H1 (cell line): ENCODE measurements at regions not wholly inside any gene's neighbourhood (a gene's known extent, or its start where the extent isn't known, plus 50 kb on each side); places are given as distances from the start of the nearest gene placed in this dataset.

Experiments
- CTCF ChIA-PET: fragments of 300-600 bp; sonication (Branson Sonifier 250); formaldehyde crosslinking; loops from one replicate; lab custom pipeline; 2021; ENCODE audit not compliant: partially characterized antibody; lab: Charles Lee
- POLR2A ChIA-PET: fragments of 300-600 bp; sonication (Branson Sonifier 250); formaldehyde crosslinking; loops from one replicate; lab custom pipeline; 2021; ENCODE audit warnings: inconsistent platforms; ENCODE audit not compliant: partially characterized antibody; lab: Charles Lee
- DNase-seq, 2 experiments: peaks; one replicate each; pipeline versions ENCODE4 v3.0.0 to v3.0.0-alpha.2; 2010 to 2022; ENCODE audit warnings: low spot score in 2 of 2, low read depth in 1 of 2, mixed read lengths in 1 of 2
- FAIRE-seq: peaks from 2 replicates; lab custom pipeline; 2011; peaks lifted over from hg19 to GRCh38; lab: Jason Lieb, UNC
- H2AFZ ChIP-seq: 2 replicates; pipeline ENCODE4 v1.8.1; 2012; ENCODE audit warnings: low read length, inconsistent platforms
- H2AK5ac ChIP-seq: 2 replicates; pipeline ENCODE4 v1.6.1; 2013; ENCODE audit warnings: low read depth, low read length
- H2BK120ac ChIP-seq: replicated peaks from 2 replicates; pipeline ENCODE3; 2013; ENCODE audit warnings: low read depth, low read length, inconsistent platforms
- H2BK12ac ChIP-seq: 2 replicates; pipeline ENCODE4 v1.6.1; 2013; ENCODE audit warnings: low read depth, low read length
- H2BK15ac ChIP-seq: 2 replicates; pipeline ENCODE4 v1.6.1; 2013; ENCODE audit warnings: low read length
- H2BK20ac ChIP-seq: 2 replicates; pipeline ENCODE4 v1.6.1; 2013; ENCODE audit warnings: low read length
- H2BK5ac ChIP-seq: 2 replicates; pipeline ENCODE4 v1.6.1; 2013; ENCODE audit warnings: low read depth, low read length
- H3K14ac ChIP-seq: 2 replicates; pipeline ENCODE4 v1.6.1; 2013; ENCODE audit warnings: inconsistent platforms; ENCODE audit not compliant: insufficient read length
- H3K18ac ChIP-seq: 2 replicates; pipeline ENCODE4 v1.6.1; 2013; ENCODE audit warnings: low read length; ENCODE audit errors: extremely low read depth
- H3K23ac ChIP-seq: 2 replicates; pipeline ENCODE4 v1.6.1; 2013; ENCODE audit warnings: inconsistent platforms; ENCODE audit not compliant: insufficient read length
- H3K23me2 ChIP-seq: 2 replicates; pipeline ENCODE4 v1.6.1; 2013; ENCODE audit warnings: low read depth, low read length
- H3K27ac ChIP-seq: 2 replicates; pipeline ENCODE4 v1.6.1; 2011; ENCODE audit warnings: low read depth, low read length, inconsistent platforms
- H3K27me3 ChIP-seq, 4 experiments: replicated peaks in 1 of 4; 1 replicate in 1 of 4; 2 replicates in 3 of 4; pipeline versions ENCODE4 v1.6.1 to v1.8.1; 2011 to 2013; ENCODE audit warnings: low read length in 3 of 4, mild to moderate bottlenecking in 3 of 4, inconsistent platforms in 2 of 4, mixed read lengths in 2 of 4, moderate library complexity in 1 of 4; ENCODE audit not compliant: control insufficient read depth in 3 of 4, insufficient read depth in 3 of 4; ENCODE audit errors: extremely low read depth in 1 of 4
- H3K36me3 ChIP-seq, 4 experiments: 2 replicates each; pipeline versions ENCODE4 v1.6.1 to v1.8.1; 2011 to 2013; ENCODE audit warnings: mild to moderate bottlenecking in 4 of 4, low read length in 3 of 4, moderate library complexity in 2 of 4, control low read depth in 1 of 4, inconsistent platforms in 1 of 4; ENCODE audit not compliant: insufficient read depth in 4 of 4, control insufficient read depth in 2 of 4
- H3K4ac ChIP-seq: replicated peaks from 2 replicates; pipeline ENCODE3; 2013; ENCODE audit warnings: low read length, low read depth, mixed read lengths, inconsistent platforms; ENCODE audit not compliant: insufficient read length
- H3K4me1 ChIP-seq, 4 experiments: replicated peaks in 1 of 4; 1 replicate in 1 of 4; 2 replicates in 3 of 4; pipeline versions ENCODE4 v1.6.1 to v1.8.1; 2011 to 2013; ENCODE audit warnings: low read length in 3 of 4, inconsistent platforms in 2 of 4, mixed read lengths in 1 of 4; ENCODE audit not compliant: insufficient read depth in 4 of 4, control insufficient read depth in 3 of 4
- H3K4me2 ChIP-seq, 2 experiments: 2 replicates each; pipeline versions ENCODE4 v1.6.1 to v1.8.1; 2011 to 2013; ENCODE audit warnings: low read depth in 2 of 2, low read length in 2 of 2, control low read depth in 1 of 2, inconsistent platforms in 1 of 2, mild to moderate bottlenecking in 1 of 2; ENCODE audit not compliant: insufficient read depth in 1 of 2
- H3K4me3 ChIP-seq, 4 experiments: fragments of 200-600, 300-600 bp in 1 of 4; sonication (generic), shearing (Covaris generic), sonication (Bioruptor Twin) in 1 of 4; 2 replicates each; pipeline versions ENCODE4 v1.5.1 to v1.8.1; 2011 to 2016; ENCODE audit warnings: low read length in 4 of 4, low read depth in 3 of 4, control low read depth in 2 of 4, inconsistent platforms in 2 of 4, mild to moderate bottlenecking in 2 of 4, mixed read lengths in 1 of 4, moderate library complexity in 1 of 4; ENCODE audit not compliant: insufficient read depth in 2 of 4; ENCODE audit errors: extremely low read depth in 1 of 4
- H3K56ac ChIP-seq: replicated peaks from 2 replicates; pipeline ENCODE3; 2013; ENCODE audit warnings: low read depth, mild to moderate bottlenecking, mixed read lengths, low read length, inconsistent platforms; ENCODE audit not compliant: insufficient read length
- H3K79me1 ChIP-seq: 2 replicates; pipeline ENCODE4 v1.6.1; 2013; ENCODE audit warnings: low read depth, low read length, control low read depth
- H3K79me2 ChIP-seq, 2 experiments: 2 replicates each; pipeline versions ENCODE4 v1.6.1 to v1.8.1; 2012 to 2013; ENCODE audit warnings: low read length in 2 of 2, mild to moderate bottlenecking in 2 of 2, inconsistent platforms in 1 of 2; ENCODE audit not compliant: insufficient read depth in 2 of 2, control insufficient read depth in 1 of 2
- H3K9ac ChIP-seq, 4 experiments: replicated peaks in 1 of 4; 1 replicate in 1 of 4; 2 replicates in 3 of 4; pipeline versions ENCODE4 v1.6.1 to v1.8.1; 2011 to 2013; ENCODE audit warnings: low read depth in 3 of 4, low read length in 3 of 4, control low read depth in 2 of 4, mild to moderate bottlenecking in 2 of 4, moderate library complexity in 2 of 4, inconsistent platforms in 1 of 4; ENCODE audit errors: extremely low read depth in 1 of 4
- H3K9me3 ChIP-seq, 2 experiments: 2 replicates each; pipeline versions ENCODE4 v1.6.1 to v1.8.1; 2012 to 2013; ENCODE audit warnings: mild to moderate bottlenecking in 2 of 2, moderate library complexity in 2 of 2, control low read depth in 1 of 2, inconsistent platforms in 1 of 2, low read depth in 1 of 2, low read length in 1 of 2, mixed read lengths in 1 of 2; ENCODE audit not compliant: insufficient read depth in 2 of 2
- H4K20me1 ChIP-seq, 2 experiments: replicated peaks in 1 of 2; 2 replicates each; pipeline versions ENCODE3 to v1.8.1; 2011 to 2013; ENCODE audit warnings: inconsistent platforms in 2 of 2, low read length in 2 of 2, mild to moderate bottlenecking in 1 of 2; ENCODE audit not compliant: insufficient read depth in 2 of 2, control insufficient read depth in 1 of 2
- H4K5ac ChIP-seq: 2 replicates; pipeline ENCODE4 v1.6.1; 2013; ENCODE audit warnings: low read length, low read depth, mixed read lengths, inconsistent platforms; ENCODE audit not compliant: insufficient read length
- H4K8ac ChIP-seq: 2 replicates; pipeline ENCODE4 v1.8.0; 2013; ENCODE audit warnings: mild to moderate bottlenecking, moderate library complexity, low read length, inconsistent platforms; ENCODE audit not compliant: insufficient read depth; ENCODE audit errors: extremely low read depth
- H4K91ac ChIP-seq: replicated peaks from 2 replicates; pipeline ENCODE3; 2013; ENCODE audit warnings: low read length, mixed read lengths, inconsistent platforms; ENCODE audit not compliant: insufficient read length
- CEBPB ChIP-seq: IDR thresholded peaks from 2 replicates; pipeline ENCODE4 v1.6.1; 2012; ENCODE audit warnings: low read depth, low read length
- EGR1 ChIP-seq: IDR thresholded peaks from 2 replicates; pipeline ENCODE4 v1.6.1; 2011; ENCODE audit warnings: low read depth, low read length, borderline replicate concordance
- GABPA ChIP-seq: IDR thresholded peaks from 2 replicates; pipeline ENCODE4 v1.6.1; 2011; ENCODE audit warnings: mild to moderate bottlenecking, low read length, moderate library complexity, borderline replicate concordance; ENCODE audit not compliant: insufficient read depth
- SP1 ChIP-seq: IDR thresholded peaks from 2 replicates; pipeline ENCODE4 v1.6.1; 2011; ENCODE audit warnings: low read depth, low read length
- WGBS, 2 experiments: shearing (Covaris generic) in 1 of 2; methylation state at CpG; one replicate each; pipeline versions ENCODE4 v1.1.6 to v1.1.7; 2013 to 2015; ENCODE audit warnings: low lambda C conversion rate in 2 of 2, mixed read lengths in 2 of 2, inconsistent platforms in 1 of 2, low coverage in 1 of 2, missing lambda C conversion rate in 1 of 2; ENCODE audit not compliant: insufficient replicate concordance in 2 of 2, insufficient coverage in 1 of 2, insufficient read length in 1 of 2; ENCODE audit errors: extremely low coverage in 1 of 2, missing lambda C conversion rate in 1 of 2; 5-methylcytosine and 5-hydroxymethylcytosine counted together

- Histone ChIP-seq H3K36me3 (no peaks in the 10 kb centered on the region; a peak in 1 of 8 replicates), H3K56ac (no peak overlapping the region), H2BK12ac (no peak overlapping the region), H2AFZ (no peak overlapping the region), H3K18ac (no peak overlapping the region), H3K23ac (no peak overlapping the region), H2BK120ac (no peak overlapping the region), H2BK15ac (no peak overlapping the region), H3K79me1 (no peaks in the 10 kb centered on the region), H2BK20ac (no peak overlapping the region), H2BK5ac (no peak overlapping the region), H3K14ac (no peak overlapping the region), H3K27me3 (no peaks in the 10 kb centered on the region), H2AK5ac (no peak overlapping the region), H3K9me3 (peaks cover 0 to 3% of the 10 kb centered on the region in 2 experiments; a peak in 1 of 4 replicates), H3K27ac (no peak overlapping the region), H4K8ac (no peak overlapping the region), H3K4ac (no peak overlapping the region), H4K20me1 (no peaks in the 10 kb centered on the region), H3K4me1 (peaks cover 0 to 5% (median 4%) of the 10 kb centered on the region in 4 experiments; a peak in 4 of 7 replicates), H3K23me2 (no peaks in the 10 kb centered on the region), H3K9ac (no peak overlapping the region), H3K4me3 (no peak overlapping the region), H4K91ac (no peak overlapping the region), H3K79me2 (no peaks in the 10 kb centered on the region), H3K4me2 (no peak overlapping the region), H4K5ac (no peak overlapping the region)
- TF ChIP-seq GABPA (no peak), CEBPB (no peak), EGR1 (no peak), SP1 (no peak)
- ChIA-PET CTCF (no interaction called here), POLR2A (no interaction called here)
- DNase-seq (no peak), FAIRE-seq (no peak)
- WGBS, 2 experiments: 96% methylated on average over 1 of the region's 1 CpG; no CpG with 5 or more reads in 1 of the 2 experiments
These were observed 77.8 kb upstream of the GRIP1 start for GRCh38 chr12:66756631-66757030.
